Activated T-helper 1 cell treated with anti-CD3 and anti-CD28 coated beads, Interleukin-12 subunit alpha, Interleukin-12 subunit beta, Interleukin-2, Interleukin-4 antibody, amounts not matched to agents 30 ng/mL and 10 ng/mL and 1 ng/mL, durations not matched to agents 14 hours and 24 hours and 36 hours (primary cell): ENCODE measurements at regions not wholly inside any gene's neighbourhood (a gene's known extent, or its start where the extent isn't known, plus 50 kb on each side); places are given as distances from the start of the nearest gene placed in this dataset.

Experiments used
- DNase-seq: peaks from one replicate; pipeline ENCODE4 v3.0.0; 2021; ENCODE audit warnings: low spot score
- H3K27ac Mint-ChIP-seq: one replicate; pipeline ENCODE4 v1.8.0; 2021; ENCODE audit warnings: mild to moderate bottlenecking, mixed read lengths
- H3K27me3 Mint-ChIP-seq: one replicate; pipeline ENCODE4 v1.8.0; 2022; ENCODE audit warnings: mild to moderate bottlenecking, moderate library complexity, mixed read lengths; ENCODE audit not compliant: insufficient read depth
- H3K36me3 Mint-ChIP-seq: one replicate; pipeline ENCODE4 v1.8.0; 2021; ENCODE audit warnings: low read depth, mixed read lengths
- H3K4me1 Mint-ChIP-seq: one replicate; pipeline ENCODE4 v1.8.0; 2021; ENCODE audit warnings: low read depth, mixed read lengths
- H3K4me3 Mint-ChIP-seq: one replicate; pipeline ENCODE4 v1.8.0; 2021; ENCODE audit warnings: mild to moderate bottlenecking, moderate library complexity, mixed read lengths
- H3K9me3 Mint-ChIP-seq: one replicate; pipeline ENCODE4 v1.8.0; 2021; ENCODE audit warnings: mixed read lengths
- intact Hi-C: fragments of 100-400 bp; cut with micrococcal nuclease; formaldehyde crosslinking; loops from one replicate; pipeline ENCODE4 v1.15.1; 2024

GRCh38 chr14:92253381-92253894 lies 69.5 kb upstream of the SLC24A4 start:
- Mint-ChIP-seq H3K9me3 (no peaks in the 10 kb centered on the region), H3K36me3 (no peaks in the 10 kb centered on the region), H3K27me3 (peaks cover 63% of the 10 kb centered on the region), H3K4me1 (peaks cover 12% of the 10 kb centered on the region), H3K27ac (no peak overlapping the region), H3K4me3 (no peak overlapping the region)
- intact Hi-C loops, result no loop called here
- no peak for DNase-seq

DNA sequence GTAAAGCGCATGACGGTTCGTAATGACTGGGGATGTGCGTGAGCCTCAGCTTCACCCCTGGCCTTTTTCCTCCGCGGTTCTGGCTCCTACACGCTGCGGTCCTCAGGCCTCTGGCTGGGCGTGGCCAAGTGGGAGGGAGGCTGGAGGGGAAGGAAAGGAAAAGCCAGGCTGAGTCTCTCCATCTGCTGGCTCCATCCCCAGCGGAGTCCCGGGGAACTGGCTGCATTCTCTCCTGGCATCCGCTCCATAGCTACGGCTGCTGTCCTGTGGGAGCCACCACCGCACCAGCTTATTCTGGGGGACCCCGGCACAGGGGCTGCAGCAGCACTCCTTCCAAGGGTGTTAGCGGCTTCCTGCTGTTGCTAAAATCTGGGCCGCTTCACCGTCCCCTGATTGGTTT lies 68.2 kb upstream of the SLC24A4 start:
- Mint-ChIP-seq H3K4me1 (peaks cover 24% of the 10 kb centered on the region), H3K9me3 (no peaks in the 10 kb centered on the region), H3K27me3 (peaks cover 64% of the 10 kb centered on the region), H3K4me3 (no peak overlapping the region), H3K27ac (no peak overlapping the region), H3K36me3 (no peaks in the 10 kb centered on the region)
- no peak for DNase-seq
- intact Hi-C loops, result no loop called here

DNA sequence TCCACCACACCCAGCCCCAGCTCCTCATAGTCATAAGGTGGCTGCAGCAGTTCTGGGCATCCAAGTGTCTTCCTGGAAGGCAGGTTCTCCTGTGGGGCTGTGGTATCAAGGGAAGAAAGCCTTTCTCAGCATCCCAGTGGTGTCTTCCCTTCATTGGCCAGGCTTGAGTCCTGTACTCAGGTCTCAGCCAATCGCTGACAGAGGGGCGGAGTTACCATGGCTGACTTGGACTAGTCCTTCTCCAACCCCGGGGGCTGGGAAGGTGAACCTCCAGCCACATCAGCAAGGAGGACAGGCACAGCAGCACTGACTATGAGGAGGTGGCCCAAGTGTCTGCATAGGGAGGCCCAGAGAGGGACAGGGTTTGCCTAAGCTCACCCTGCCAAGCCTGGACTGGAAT lies 64.0 kb upstream of the SLC24A4 start:
- H3K4me1 Mint-ChIP-seq, result peaks cover 32% of the 10 kb centered on the region
- intact Hi-C loops, result loop anchor here (1.0 kb wide), 1 partner anchor 82 kb away; no protein-coding TSS in a partner anchor
- peaks cover 48% of the 10 kb centered on the region for H3K27me3 Mint-ChIP-seq
- no peaks in the 10 kb centered on the region for H3K9me3 Mint-ChIP-seq
- H3K27ac Mint-ChIP-seq, result no peak overlapping the region
- no peak for DNase-seq
- no peak overlapping the region for H3K4me3 Mint-ChIP-seq
- H3K36me3 Mint-ChIP-seq, result no peaks in the 10 kb centered on the region

GRCh38 chr14:92259613-92260357 lies 63.2 kb upstream of the SLC24A4 start:
- H3K4me1 Mint-ChIP-seq, result peaks cover 26% of the 10 kb centered on the region
- no peaks in the 10 kb centered on the region for H3K36me3 Mint-ChIP-seq
- intact Hi-C loops, result no loop called here
- no peak for DNase-seq
- H3K4me3 Mint-ChIP-seq, result no peak overlapping the region
- peaks cover 39% of the 10 kb centered on the region for H3K27me3 Mint-ChIP-seq
- H3K9me3 Mint-ChIP-seq, result no peaks in the 10 kb centered on the region
- H3K27ac Mint-ChIP-seq, result no peak overlapping the region

- no peak overlapping the region for H3K4me3 Mint-ChIP-seq
- DNase-seq, result no peak
- peaks cover 19% of the 10 kb centered on the region for H3K4me1 Mint-ChIP-seq
- no peaks in the 10 kb centered on the region for H3K36me3 Mint-ChIP-seq
- no peak overlapping the region for H3K27ac Mint-ChIP-seq
- H3K27me3 Mint-ChIP-seq, result peaks cover 27% of the 10 kb centered on the region
- intact Hi-C loops, result no loop called here
- no peaks in the 10 kb centered on the region for H3K9me3 Mint-ChIP-seq
Measured at GRCh38 chr14:92263681-92264080, 59.3 kb upstream of the SLC24A4 start.

DNA sequence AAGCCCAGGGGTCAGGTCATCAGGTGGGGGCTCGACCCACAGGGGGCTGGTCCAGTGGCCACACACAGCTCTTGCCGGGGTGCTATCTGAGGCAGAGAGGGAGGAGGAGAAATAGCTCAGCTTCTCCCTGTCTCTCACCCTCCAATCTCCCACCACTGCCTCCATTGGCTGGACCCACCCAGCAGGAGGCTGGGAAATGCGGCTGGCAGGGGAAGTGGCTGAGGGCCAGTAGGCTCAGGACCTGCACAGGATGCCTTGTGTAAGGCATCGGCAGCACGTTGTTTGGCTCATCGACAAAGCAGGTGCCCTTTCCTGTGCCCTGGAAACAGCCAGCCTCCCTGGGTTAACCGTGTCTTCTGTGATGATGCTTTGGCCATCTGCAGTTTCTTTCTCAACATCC lies 58.8 kb upstream of the SLC24A4 start:
- intact Hi-C loops, result no loop called here
- Mint-ChIP-seq H3K27ac (no peak overlapping the region), H3K27me3 (peaks cover 28% of the 10 kb centered on the region)

DNA sequence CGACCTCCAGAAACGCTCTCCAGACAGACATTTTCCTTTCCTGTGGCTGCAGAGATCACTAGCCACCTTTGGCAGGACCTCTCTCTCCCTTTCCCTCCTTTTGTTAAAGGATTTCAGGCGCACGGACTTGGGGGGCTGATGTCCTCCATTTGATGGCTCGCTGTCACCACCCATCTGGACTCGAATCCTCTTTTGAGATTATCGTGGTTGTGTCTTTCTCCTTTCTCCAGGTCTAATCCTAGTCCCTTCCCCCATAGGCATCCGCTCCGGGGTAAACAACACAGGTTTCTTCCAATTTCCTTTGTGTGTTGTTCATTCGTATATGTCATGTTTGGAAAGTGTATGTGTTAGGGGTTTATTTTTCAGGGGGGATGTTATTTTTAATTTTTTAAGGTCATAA lies 56.7 kb upstream of the SLC24A4 start:
- H3K9me3 Mint-ChIP-seq, result no peaks in the 10 kb centered on the region

More for the DNA sequence above, 58.8 kb upstream of the SLC24A4 start:
- no peak for DNase-seq
- Mint-ChIP-seq H3K9me3 (no peaks in the 10 kb centered on the region), H3K4me1 (peaks cover 14% of the 10 kb centered on the region), H3K4me3 (no peak overlapping the region), H3K36me3 (no peaks in the 10 kb centered on the region)

More for the DNA sequence above, 56.7 kb upstream of the SLC24A4 start:
- DNase-seq, result no peak
- Mint-ChIP-seq H3K4me1 (no peaks in the 10 kb centered on the region), H3K27ac (no peak overlapping the region), H3K36me3 (no peaks in the 10 kb centered on the region), H3K4me3 (no peak overlapping the region), H3K27me3 (peaks cover 21% of the 10 kb centered on the region)
- intact Hi-C loops, result no loop called here
